ENCODE measurements at regions not wholly inside any gene's neighbourhood (a gene's known extent, or its start where the extent isn't known, plus 50 kb on each side); places are given as distances from the start of the nearest gene placed in this dataset.

DNA sequence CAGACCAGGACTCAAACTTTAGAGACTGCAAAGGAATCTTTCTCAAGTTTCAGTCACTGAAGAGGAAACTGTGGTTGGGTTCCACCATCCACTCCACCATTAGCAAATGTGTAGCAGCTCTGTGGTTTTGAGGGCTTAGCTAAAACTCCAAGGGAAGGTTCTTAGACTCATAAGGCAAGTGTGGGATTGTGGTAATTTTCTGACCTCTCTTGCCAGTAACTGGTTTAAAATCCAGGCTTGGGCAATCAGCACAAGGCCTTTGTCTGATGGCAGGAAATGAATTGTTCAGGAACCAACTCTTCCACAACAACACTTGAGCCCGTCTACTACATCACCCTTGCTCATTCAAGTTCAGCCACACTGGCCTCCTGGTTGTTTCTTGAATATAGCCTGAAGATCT, 68.6 kb upstream of the FBXL4 start:
- H3K4me1 ChIP-seq (ENCODE audit: control insufficient read depth in 1 of 2, insufficient read depth in 1 of 2, low read depth in 1 of 2, low read length in 1 of 2), result peaks cover 50 to 52% of the 10 kb centered on the region in 2 experiments
- H3K9me3 ChIP-seq, result no peaks in the 10 kb centered on the region
- H3K36me3 ChIP-seq, result no peaks in the 10 kb centered on the region
- TF ChIP-seq, protein P1, sequence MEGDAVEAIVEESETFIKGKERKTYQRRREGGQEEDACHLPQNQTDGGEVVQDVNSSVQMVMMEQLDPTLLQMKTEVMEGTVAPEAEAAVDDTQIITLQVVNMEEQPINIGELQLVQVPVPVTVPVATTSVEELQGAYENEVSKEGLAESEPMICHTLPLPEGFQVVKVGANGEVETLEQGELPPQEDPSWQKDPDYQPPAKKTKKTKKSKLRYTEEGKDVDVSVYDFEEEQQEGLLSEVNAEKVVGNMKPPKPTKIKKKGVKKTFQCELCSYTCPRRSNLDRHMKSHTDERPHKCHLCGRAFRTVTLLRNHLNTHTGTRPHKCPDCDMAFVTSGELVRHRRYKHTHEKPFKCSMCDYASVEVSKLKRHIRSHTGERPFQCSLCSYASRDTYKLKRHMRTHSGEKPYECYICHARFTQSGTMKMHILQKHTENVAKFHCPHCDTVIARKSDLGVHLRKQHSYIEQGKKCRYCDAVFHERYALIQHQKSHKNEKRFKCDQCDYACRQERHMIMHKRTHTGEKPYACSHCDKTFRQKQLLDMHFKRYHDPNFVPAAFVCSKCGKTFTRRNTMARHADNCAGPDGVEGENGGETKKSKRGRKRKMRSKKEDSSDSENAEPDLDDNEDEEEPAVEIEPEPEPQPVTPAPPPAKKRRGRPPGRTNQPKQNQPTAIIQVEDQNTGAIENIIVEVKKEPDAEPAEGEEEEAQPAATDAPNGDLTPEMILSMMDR (IDR thresholded peaks at IDR 0.05), result no peak
- no peak overlapping the region for H3K4me3 ChIP-seq (ENCODE audit: low read depth in 1 of 2, low read length in 1 of 2)
- no peaks in the 10 kb centered on the region for H3K27me3 ChIP-seq
- H3K27ac ChIP-seq, result peak overlapping the region; percentile 61

DNA sequence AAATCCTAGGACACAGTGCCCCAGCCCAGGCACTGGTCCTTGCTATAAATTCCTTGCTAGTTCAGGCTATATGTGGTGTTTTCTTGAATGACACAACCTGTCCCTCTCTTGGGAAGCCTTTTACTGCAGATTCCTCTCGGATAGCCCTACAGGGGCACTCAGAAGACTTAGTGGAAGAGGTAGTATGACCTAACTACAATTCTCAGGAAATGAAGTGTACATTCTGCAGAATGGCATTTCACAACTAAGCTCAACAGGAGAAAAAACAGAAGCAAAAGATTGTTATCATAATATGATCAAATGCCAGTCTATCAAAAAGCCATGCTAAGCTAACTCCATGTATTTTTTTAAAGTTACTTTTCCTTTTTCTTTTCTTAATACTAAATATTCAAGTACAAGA, 66.3 kb upstream of the FBXL4 start:
- TF ChIP-seq, protein P1 (IDR thresholded peaks at IDR 0.05), result no peak
- Histone ChIP-seq H3K36me3 (no peaks in the 10 kb centered on the region), H3K9me3 (no peaks in the 10 kb centered on the region), H3K4me1 (ENCODE audit: control insufficient read depth in 1 of 2, insufficient read depth in 1 of 2, low read depth in 1 of 2, low read length in 1 of 2) (peaks cover 50 to 52% of the 10 kb centered on the region in 2 experiments), H3K27ac (peak overlapping the region; percentile 24), H3K27me3 (no peaks in the 10 kb centered on the region), H3K4me3 (ENCODE audit: low read depth in 1 of 2, low read length in 1 of 2) (no peak overlapping the region)

DNA sequence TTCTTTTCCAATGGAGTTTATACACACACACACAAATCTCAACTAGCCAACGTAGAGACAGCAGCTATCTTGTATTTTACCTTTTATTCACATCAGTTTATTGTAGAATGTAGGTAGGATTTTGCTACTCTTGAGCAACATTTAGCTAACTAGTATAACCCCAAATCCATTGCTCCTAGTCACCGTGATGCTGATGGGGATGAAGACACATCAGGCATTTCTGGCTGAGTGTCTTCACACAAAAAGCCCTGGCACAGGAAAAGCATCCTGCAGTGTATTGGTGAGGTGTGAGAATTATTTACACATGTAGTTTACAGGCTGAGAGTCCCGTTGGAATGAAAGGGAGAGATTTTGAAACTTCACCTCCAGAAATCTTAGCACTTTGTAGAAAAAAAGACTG, 65.9 kb upstream of the FBXL4 start:
- no peak overlapping the region for H3K4me3 ChIP-seq (ENCODE audit: low read depth in 1 of 2, low read length in 1 of 2)
- TF ChIP-seq, protein P1 (IDR thresholded peaks at IDR 0.05), result no peak
- no peaks in the 10 kb centered on the region for H3K27me3 ChIP-seq
- peaks cover 50 to 52% of the 10 kb centered on the region in 2 experiments for H3K4me1 ChIP-seq (ENCODE audit: control insufficient read depth in 1 of 2, insufficient read depth in 1 of 2, low read depth in 1 of 2, low read length in 1 of 2)
- peak overlapping the region; percentile 24 for H3K27ac ChIP-seq
- no peaks in the 10 kb centered on the region for H3K9me3 ChIP-seq
- H3K36me3 ChIP-seq, result no peaks in the 10 kb centered on the region

DNA sequence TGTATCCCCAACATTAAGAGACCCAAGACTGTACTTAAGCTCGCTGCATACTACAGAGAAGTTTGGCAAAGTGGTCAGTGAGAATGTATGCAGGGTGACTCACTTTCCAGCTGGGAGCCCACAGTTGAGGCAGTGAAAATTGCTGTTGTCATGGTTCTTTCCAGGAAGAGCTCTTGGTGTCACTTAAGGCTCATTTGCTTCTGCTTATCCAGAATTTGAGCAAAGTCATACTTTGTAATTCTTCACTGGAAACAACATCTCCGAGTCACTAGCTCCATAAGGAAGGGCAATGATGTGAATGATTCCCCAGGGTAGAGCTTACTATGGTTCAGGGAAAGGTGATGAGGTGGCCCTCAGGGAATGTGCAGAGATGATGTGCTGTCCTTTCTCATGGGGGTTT, 65.4 kb upstream of the FBXL4 start:
- Histone ChIP-seq H3K4me3 (ENCODE audit: low read depth in 1 of 2, low read length in 1 of 2) (no peak overlapping the region), H3K36me3 (no peaks in the 10 kb centered on the region), H3K4me1 (ENCODE audit: control insufficient read depth in 1 of 2, insufficient read depth in 1 of 2, low read depth in 1 of 2, low read length in 1 of 2) (peaks cover 50 to 51% of the 10 kb centered on the region in 2 experiments), H3K9me3 (no peaks in the 10 kb centered on the region), H3K27me3 (no peaks in the 10 kb centered on the region), H3K27ac (no peak overlapping the region)
- TF ChIP-seq, protein P1 (IDR thresholded peaks at IDR 0.05), result no peak

DNA sequence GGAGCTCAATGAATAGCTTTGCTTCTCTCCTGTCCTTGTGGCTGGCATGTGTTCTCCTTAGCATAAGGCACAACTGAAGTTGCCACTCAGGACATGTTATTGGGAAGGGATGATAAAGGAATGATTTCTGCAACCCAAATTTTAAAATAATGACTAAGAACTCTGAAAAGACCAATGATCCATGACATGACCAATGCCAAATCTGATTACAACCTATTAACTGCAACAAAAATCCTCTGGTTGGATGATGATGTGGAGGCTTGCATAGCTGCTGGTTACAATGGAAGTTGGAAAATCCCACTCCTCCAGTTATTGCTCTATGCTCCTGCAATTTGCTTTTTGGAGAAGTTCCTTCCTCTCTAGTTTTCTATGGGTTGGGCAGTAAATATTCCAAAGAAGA, 63.4 kb upstream of the FBXL4 start:
- Histone ChIP-seq H3K4me3 (ENCODE audit: low read depth in 1 of 2, low read length in 1 of 2) (no peak overlapping the region), H3K27me3 (no peaks in the 10 kb centered on the region), H3K36me3 (no peaks in the 10 kb centered on the region), H3K9me3 (no peaks in the 10 kb centered on the region), H3K27ac (no peak overlapping the region), H3K4me1 (ENCODE audit: control insufficient read depth in 1 of 2, insufficient read depth in 1 of 2, low read depth in 1 of 2, low read length in 1 of 2) (peaks cover 30 to 33% of the 10 kb centered on the region in 2 experiments)
- TF ChIP-seq, protein P1 (IDR thresholded peaks at IDR 0.05), result no peak

DNA sequence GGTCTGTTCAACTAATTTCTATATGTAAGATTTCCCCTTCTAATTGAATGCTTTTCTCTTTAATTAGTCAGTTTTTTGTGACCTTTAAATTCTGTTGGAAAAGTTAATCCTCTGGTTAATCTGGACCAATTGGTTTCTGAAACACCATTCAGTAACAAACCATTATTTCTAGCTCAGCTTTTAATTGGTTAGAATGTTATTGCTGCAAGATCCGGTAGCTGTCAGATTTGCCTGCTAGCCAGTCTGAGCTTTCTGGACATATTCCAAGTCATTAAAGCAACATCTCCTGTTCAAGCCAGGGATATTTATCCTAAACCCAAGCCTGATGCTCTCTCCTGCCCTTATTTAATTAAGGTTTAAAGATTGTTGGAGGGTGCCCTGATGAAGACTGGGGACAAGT, 55.1 kb upstream of the FBXL4 start:
- no peaks in the 10 kb centered on the region for H3K4me1 ChIP-seq (ENCODE audit: control insufficient read depth in 1 of 2, insufficient read depth in 1 of 2, low read depth in 1 of 2, low read length in 1 of 2)
- no peaks in the 10 kb centered on the region for H3K9me3 ChIP-seq
- H3K27me3 ChIP-seq, result peaks cover 14% of the 10 kb centered on the region
- H3K4me3 ChIP-seq (ENCODE audit: low read depth in 1 of 2, low read length in 1 of 2), result no peak overlapping the region
- H3K27ac ChIP-seq, result no peak overlapping the region
- TF ChIP-seq, protein P1 (IDR thresholded peaks at IDR 0.05), result no peak
- no peaks in the 10 kb centered on the region for H3K36me3 ChIP-seq

Measured in neutrophil (primary cell).